Cardiac fibroblast (primary cell): ENCODE measurements at regions not wholly inside any gene's neighbourhood (a gene's known extent, or its start where the extent isn't known, plus 50 kb on each side); places are given as distances from the start of the nearest gene placed in this dataset.

Source experiments
- DNase-seq, 2 donors: peaks; one replicate each; pipeline versions ENCODE4 v3.0.0 to v3.0.0-alpha.2; 2010; ENCODE audit warnings: low read depth in 2 of 2
- H3K4me3 ChIP-seq, 2 donors: replicated peaks in 1 of 2; 1 replicate in 1 of 2; 2 replicates in 1 of 2; pipeline ENCODE4 v1.5.1; 2011; ENCODE audit warnings: low read depth in 2 of 2, low read length in 2 of 2, mild to moderate bottlenecking in 2 of 2, moderate library complexity in 1 of 2
- CTCF ChIP-seq: IDR thresholded peaks from one replicate; pipeline ENCODE4 v1.5.1; 2011; ENCODE audit warnings: low read depth, mild to moderate bottlenecking, low read length, inconsistent platforms

GRCh38 chr2:42960842-42961180 lies 168.4 kb upstream of the HAAO start:
- peak in 1 of 2 donors; percentile 52 for DNase-seq
- no peak for TF ChIP-seq CTCF
- no peak overlapping the region for H3K4me3 ChIP-seq

- no peak overlapping the region for H3K4me3 ChIP-seq
- no peak for DNase-seq
- no peak for TF ChIP-seq CTCF
Observed at GRCh38 chr2:42960002-42960841, 167.8 kb upstream of the HAAO start.

- TF ChIP-seq CTCF: no peak
- no peak overlapping the region for H3K4me3 ChIP-seq
- peak; percentile 81 to 98 for DNase-seq
Observed at GRCh38 chr2:42959234-42960001, 167.0 kb upstream of the HAAO start.

- no peak for DNase-seq
- H3K4me3 ChIP-seq: no peak overlapping the region
- no peak for TF ChIP-seq CTCF
Observed at GRCh38 chr2:42958741-42959233, 166.4 kb upstream of the HAAO start.

GRCh38 chr2:42957861-42958301 lies 165.5 kb upstream of the HAAO start:
- no peak for TF ChIP-seq CTCF
- no peak for DNase-seq
- no peak overlapping the region for H3K4me3 ChIP-seq

- DNase-seq: no peak
- TF ChIP-seq CTCF: no peak
- H3K4me3 ChIP-seq: no peak overlapping the region
Observed at GRCh38 chr2:42957109-42957860, 164.9 kb upstream of the HAAO start.
